Mononuclear cell (primary cell): ENCODE measurements at regions not wholly inside any gene's neighbourhood (a gene's known extent, or its start where the extent isn't known, plus 50 kb on each side); places are given as distances from the start of the nearest gene placed in this dataset.
A peak's percentile ranks its signal among the peaks of the same experiment; 100 is the strongest.
"Not testable (repeated sequence)": the region's sequence is repeated elsewhere in the genome, so short reads cannot be mapped to it uniquely, and the experiment has no call there.

ENCODE experiments used
- H3K27me3 ChIP-seq: 2 replicates; pipeline ENCODE4 v1.6.0; 2011; ENCODE audit warnings: low read length, control low read depth; ENCODE audit not compliant: insufficient read depth
- H3K4me1 ChIP-seq: 2 replicates; pipeline ENCODE4 v1.5.1; 2011; ENCODE audit warnings: mild to moderate bottlenecking, low read length, control low read depth; ENCODE audit not compliant: insufficient read depth
- H3K4me3 ChIP-seq: 2 replicates; pipeline ENCODE4 v1.5.1; 2011; ENCODE audit warnings: mild to moderate bottlenecking, low read length, moderate library complexity
- H3K9me3 ChIP-seq: 2 replicates; pipeline ENCODE4 v1.5.1; 2011; ENCODE audit warnings: low read depth, mild to moderate bottlenecking, control low read depth, low read length

- H3K4me1 ChIP-seq, H3K4me3 ChIP-seq, H3K9me3 ChIP-seq, H3K27me3 ChIP-seq: not testable (repeated sequence)
Measured at GRCh38 chr1:121068738-121069499, 115.2 kb downstream of the FAM72B start.

DNA sequence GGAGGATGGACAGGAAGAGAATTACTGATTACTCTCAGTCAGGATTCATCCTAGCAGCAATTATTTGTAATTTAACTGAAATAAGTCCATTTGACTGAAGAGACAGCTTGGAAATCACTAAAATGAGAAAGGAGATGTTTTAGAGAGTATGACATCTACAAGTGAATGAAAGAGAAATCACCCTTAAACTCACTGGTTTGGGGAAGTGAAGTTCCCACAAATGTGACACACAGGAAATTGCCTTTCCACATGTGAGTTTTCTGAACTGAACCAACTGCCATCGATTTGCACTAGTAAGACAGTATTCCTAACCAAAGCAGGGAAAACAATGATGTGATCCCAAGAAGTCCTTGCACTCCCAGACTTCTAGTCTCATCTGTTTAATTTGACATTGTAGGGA is 110.3 kb downstream of the FAM72B start:
- H3K4me3 ChIP-seq, H3K27me3 ChIP-seq, H3K4me1 ChIP-seq, H3K9me3 ChIP-seq: not testable (repeated sequence)

GRCh38 chr1:121075254-121075805 is 108.8 kb downstream of the FAM72B start:
- not testable (repeated sequence) for H3K4me1 ChIP-seq, H3K27me3 ChIP-seq, H3K4me3 ChIP-seq, H3K9me3 ChIP-seq

GRCh38 chr1:121076674-121077073 is 107.5 kb downstream of the FAM72B start:
- H3K4me3 ChIP-seq, H3K27me3 ChIP-seq, H3K4me1 ChIP-seq, H3K9me3 ChIP-seq: not testable (repeated sequence)

DNA sequence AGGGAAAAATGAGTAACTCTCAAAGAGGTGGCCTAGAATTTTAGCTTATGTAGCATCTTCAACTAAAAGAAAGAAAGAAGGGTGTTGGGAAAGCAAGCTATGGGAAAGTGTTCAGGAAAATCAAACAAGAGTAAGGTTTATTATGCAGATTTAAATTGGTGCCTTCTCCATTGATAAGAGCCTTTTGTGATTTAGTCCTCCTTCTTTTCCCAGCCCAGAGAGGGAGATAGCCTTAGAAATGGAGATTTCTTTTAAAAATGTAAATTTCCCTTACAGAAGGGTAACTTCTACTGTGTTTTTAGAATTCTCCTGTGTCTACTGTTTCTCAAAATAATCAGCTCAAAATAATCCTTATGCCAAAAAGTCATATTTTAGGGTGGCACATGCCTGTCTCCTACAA is 104.5 kb downstream of the FAM72B start:
- H3K4me1 ChIP-seq, H3K9me3 ChIP-seq, H3K27me3 ChIP-seq, H3K4me3 ChIP-seq: not testable (repeated sequence)

GRCh38 chr1:121080197-121080903 is 103.8 kb downstream of the FAM72B start:
- H3K9me3 ChIP-seq, H3K4me3 ChIP-seq, H3K27me3 ChIP-seq, H3K4me1 ChIP-seq: not testable (repeated sequence)

DNA sequence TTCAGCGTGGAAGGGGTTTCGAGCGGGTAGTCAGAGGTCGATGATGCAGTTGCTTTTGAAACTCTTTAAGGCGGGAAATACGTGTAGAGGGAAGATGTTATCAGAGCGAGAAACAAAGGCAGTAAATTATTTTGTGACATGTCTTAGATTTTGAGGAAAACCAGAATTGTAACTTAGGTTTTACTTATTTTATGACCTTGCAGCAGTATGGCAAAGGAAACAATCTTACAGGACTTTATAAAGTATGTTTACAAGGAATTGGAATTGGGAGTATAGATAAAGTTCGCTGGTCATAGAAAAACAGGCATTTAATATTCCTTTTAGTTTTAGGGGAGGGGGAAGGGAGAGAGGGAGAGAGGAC is 103.3 kb downstream of the FAM72B start:
- H3K27me3 ChIP-seq, H3K4me1 ChIP-seq, H3K4me3 ChIP-seq, H3K9me3 ChIP-seq: not testable (repeated sequence)

- not testable (repeated sequence) for H3K27me3 ChIP-seq, H3K4me1 ChIP-seq
Measured at GRCh38 chr1:121081625-121082199, 102.4 kb downstream of the FAM72B start.

GRCh38 chr1:121082995-121083394 is 101.1 kb downstream of the FAM72B start:
- not testable (repeated sequence) for H3K4me3 ChIP-seq, H3K9me3 ChIP-seq, H3K27me3 ChIP-seq, H3K4me1 ChIP-seq

More at GRCh38 chr1:121081625-121082199, 102.4 kb downstream of the FAM72B start:
- not testable (repeated sequence) for H3K9me3 ChIP-seq, H3K4me3 ChIP-seq

DNA sequence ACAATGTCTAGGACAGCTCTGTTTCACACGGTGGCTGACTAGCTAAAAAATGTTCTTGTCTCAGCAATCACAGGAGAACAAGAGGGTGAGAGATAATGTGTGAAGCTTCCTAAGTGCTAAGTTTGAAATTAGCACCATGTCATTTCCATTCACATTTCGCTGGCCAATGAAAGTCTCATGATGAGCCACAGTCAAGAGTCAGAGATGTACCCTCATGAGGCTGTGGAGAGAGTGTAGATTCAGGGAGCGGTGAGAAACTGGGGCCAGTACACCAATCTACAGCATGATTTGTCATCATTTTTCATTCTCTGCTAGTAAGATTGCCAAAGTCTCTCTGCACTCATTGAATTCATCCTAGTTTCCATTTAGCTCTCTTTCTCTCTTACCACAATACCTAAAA is 97.9 kb downstream of the FAM72B start:
- H3K9me3 ChIP-seq, H3K27me3 ChIP-seq, H3K4me1 ChIP-seq, H3K4me3 ChIP-seq: not testable (repeated sequence)

DNA sequence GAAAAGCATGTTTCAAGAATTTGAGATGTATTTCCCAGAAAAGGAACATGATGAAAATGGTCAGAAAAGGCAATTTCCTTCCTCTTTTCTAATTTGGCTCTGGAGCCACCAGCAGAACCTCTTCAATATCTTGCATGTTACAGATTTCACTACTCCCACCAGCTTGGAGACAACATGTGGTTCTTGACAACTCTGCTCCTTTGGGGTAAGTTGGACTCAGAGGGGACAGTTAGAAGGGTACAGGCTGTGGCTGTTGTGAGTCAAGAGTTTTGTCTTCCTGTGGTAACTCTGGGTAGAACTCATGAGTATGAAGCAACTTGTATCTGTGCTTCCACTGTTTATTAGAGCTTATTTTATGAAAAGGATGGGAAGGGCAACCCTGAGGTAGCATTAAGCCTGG is 96.9 kb downstream of the FAM72B start:
- H3K4me3 ChIP-seq: peak overlapping the region; percentile 26
- not testable (repeated sequence) for H3K27me3 ChIP-seq, H3K9me3 ChIP-seq, H3K4me1 ChIP-seq

- not testable (repeated sequence) for H3K4me3 ChIP-seq, H3K9me3 ChIP-seq, H3K27me3 ChIP-seq, H3K4me1 ChIP-seq
Measured at GRCh38 chr1:121088568-121088967, 95.6 kb downstream of the FAM72B start.

DNA sequence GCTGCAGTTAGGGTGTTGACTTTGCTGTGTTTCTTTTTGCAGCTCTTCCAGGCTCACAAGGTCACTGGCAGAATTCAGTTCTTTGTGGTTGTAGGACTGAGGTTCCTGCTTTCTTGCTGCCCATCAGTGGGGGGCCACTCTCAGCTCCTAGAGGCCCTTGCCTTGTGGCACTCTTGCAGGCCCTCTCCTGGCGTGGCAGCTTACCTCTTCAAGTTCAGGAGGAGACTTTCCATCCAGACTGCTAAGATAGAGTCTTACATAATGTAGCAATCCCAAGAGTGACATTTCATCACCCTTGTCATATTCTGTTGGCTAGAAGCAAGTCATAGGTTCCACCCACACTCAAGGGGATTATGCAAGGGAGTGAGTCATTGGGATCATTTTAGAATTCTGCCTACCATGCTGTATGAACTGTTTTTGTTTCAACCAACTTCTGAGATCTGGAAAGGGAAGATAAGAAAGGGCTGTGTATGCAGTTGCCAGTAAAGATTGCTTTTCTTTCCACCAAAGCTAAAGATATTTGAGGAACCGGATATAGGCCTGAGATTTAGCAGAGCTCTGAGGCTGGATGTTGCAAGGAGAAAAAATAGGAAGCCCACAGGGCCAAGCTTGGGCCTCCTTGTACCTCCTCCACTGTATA is 91.7 kb downstream of the FAM72B start:
- not testable (repeated sequence) for H3K27me3 ChIP-seq, H3K4me3 ChIP-seq, H3K9me3 ChIP-seq, H3K4me1 ChIP-seq

DNA sequence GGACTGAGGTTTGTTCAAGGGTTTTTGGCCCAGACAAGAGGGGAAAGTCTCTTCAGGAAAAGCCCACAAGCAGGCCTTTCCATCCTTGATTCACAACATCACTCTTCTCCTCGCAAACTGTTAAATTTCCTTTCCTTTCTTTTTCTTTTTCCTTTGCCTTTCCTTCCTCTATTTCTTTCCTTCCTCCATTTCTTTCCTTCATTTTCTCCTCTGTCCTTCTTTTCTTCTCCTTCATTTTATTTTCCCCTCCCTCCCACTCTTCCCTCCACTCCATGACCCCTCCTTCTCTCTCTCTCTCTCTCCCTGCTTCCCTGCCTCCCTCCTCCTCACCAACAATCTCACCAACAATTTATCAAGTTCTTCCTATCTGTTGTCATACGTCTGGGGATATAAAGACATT is 89.1 kb downstream of the FAM72B start:
- not testable (repeated sequence) for H3K4me3 ChIP-seq, H3K27me3 ChIP-seq, H3K4me1 ChIP-seq, H3K9me3 ChIP-seq

- not testable (repeated sequence) for H3K4me1 ChIP-seq, H3K27me3 ChIP-seq, H3K9me3 ChIP-seq
- peak overlapping the region; percentile 19 for H3K4me3 ChIP-seq
Measured at GRCh38 chr1:121097127-121097866, 86.8 kb downstream of the FAM72B start.
